Keratinocyte (primary cell): ENCODE measurements at regions not wholly inside any gene's neighbourhood (a gene's known extent, or its start where the extent isn't known, plus 50 kb on each side); places are given as distances from the start of the nearest gene placed in this dataset.

Experiments used
- EZH2 ChIP-seq: IDR thresholded peaks from one replicate; pipeline ENCODE4 v1.6.1; 2012; ENCODE audit warnings: inconsistent platforms, mild to moderate bottlenecking, low read length, moderate library complexity
- TF ChIP-seq, protein P1 (sequence below), 3 experiments: IDR thresholded peaks in 1 of 3; conservative IDR thresholded peaks in 1 of 3; optimal IDR thresholded peaks in 1 of 3; 2 replicates in 2 of 3; 3 replicates in 1 of 3; pipeline versions ENCODE3 to v1.5.1; 2011; ENCODE audit warnings: low read length in 3 of 3, mild to moderate bottlenecking in 3 of 3, moderate library complexity in 2 of 3, control low read depth in 1 of 3, inconsistent platforms in 1 of 3; ENCODE audit not compliant: insufficient read depth in 2 of 3; ENCODE audit errors: extremely low read depth in 1 of 3

DNA sequence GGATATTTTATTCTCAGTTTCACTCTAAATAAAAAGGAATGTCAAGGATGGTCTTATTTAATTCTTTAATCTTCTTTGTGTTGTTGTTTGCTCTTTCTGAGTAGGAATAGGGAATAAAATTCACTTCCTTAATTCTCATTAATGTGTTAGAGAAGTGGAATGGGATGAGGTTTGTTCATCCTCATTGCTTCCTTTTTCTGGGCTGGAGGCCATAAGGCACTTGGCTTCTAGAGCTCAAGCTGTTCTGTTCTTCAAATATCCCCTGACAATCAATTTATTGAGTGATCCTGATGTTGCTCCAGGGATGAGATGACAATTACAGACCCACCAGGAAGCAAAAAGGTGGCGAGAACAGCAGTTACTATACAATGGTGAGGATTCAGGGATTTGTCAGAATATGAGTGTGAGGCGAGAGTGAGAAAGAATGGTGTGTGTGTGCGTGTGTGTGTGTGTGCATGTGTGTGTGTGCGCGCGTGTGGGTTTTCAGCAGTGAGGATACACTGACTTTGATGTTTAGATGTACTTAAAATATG lies 557.6 kb upstream of the FANCL start:
- TF ChIP-seq, protein P1, sequence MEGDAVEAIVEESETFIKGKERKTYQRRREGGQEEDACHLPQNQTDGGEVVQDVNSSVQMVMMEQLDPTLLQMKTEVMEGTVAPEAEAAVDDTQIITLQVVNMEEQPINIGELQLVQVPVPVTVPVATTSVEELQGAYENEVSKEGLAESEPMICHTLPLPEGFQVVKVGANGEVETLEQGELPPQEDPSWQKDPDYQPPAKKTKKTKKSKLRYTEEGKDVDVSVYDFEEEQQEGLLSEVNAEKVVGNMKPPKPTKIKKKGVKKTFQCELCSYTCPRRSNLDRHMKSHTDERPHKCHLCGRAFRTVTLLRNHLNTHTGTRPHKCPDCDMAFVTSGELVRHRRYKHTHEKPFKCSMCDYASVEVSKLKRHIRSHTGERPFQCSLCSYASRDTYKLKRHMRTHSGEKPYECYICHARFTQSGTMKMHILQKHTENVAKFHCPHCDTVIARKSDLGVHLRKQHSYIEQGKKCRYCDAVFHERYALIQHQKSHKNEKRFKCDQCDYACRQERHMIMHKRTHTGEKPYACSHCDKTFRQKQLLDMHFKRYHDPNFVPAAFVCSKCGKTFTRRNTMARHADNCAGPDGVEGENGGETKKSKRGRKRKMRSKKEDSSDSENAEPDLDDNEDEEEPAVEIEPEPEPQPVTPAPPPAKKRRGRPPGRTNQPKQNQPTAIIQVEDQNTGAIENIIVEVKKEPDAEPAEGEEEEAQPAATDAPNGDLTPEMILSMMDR (optimal IDR thresholded peaks at IDR 0.05 in 1 of 3, IDR thresholded peaks at IDR 0.05 in 1 of 3, conservative IDR thresholded peaks at IDR 0.05 in 1 of 3; ENCODE audit: extremely low read depth in 1 of 3, insufficient read depth in 2 of 3, low read length in 3 of 3): no peak
- no peak for TF ChIP-seq EZH2
